K562 (cell line): ENCODE measurements at regions not wholly inside any gene's neighbourhood (a gene's known extent, or its start where the extent isn't known, plus 50 kb on each side); places are given as distances from the start of the nearest gene placed in this dataset.

Experiments
- ADNP ChIP-seq: fragments of 200-800 bp; sonication (Bioruptor generic); IDR thresholded peaks from 2 replicates; pipeline ENCODE4 v1.6.1; 2016; ENCODE audit warnings: missing genetic modification characterization, missing compliant biosample characterization
- DLX4 ChIP-seq: fragments of 250-450 bp; sonication (Bioruptor Pico); IDR thresholded peaks from 2 replicates; pipeline ENCODE4 v1.6.1; 2021; ENCODE audit warnings: mild to moderate bottlenecking
- ETV6 ChIP-seq, 3 experiments: fragments of 150-350 bp in 1 of 3; sonication (generic) in 1 of 3; formaldehyde crosslinking in 1 of 3; IDR thresholded peaks; 2 replicates each; pipeline versions ENCODE4 v1.6.1 to v1.8.0; 2014 to 2022; ENCODE audit warnings: borderline replicate concordance in 2 of 3, low read depth in 2 of 3, antibody characterized with exemption in 1 of 3, low read length in 1 of 3, mild to moderate bottlenecking in 1 of 3, missing genetic modification reagents in 1 of 3
- HIVEP1 ChIP-seq: fragments of 250-450 bp; sonication (Bioruptor Pico); IDR thresholded peaks from 2 replicates; pipeline ENCODE4 v1.4.0; 2020; ENCODE audit warnings: mild to moderate bottlenecking
- HNRNPK ChIP-seq: fragments of 200-400 bp; formaldehyde crosslinking; IDR thresholded peaks from one replicate; pipeline ENCODE4 v1.6.1; 2018; ENCODE audit warnings: mild to moderate bottlenecking, low read depth, low read length; ENCODE audit not compliant: poor library complexity, severe bottlenecking
- IRF1 ChIP-seq: sonication (generic); formaldehyde crosslinking; IDR thresholded peaks from 2 replicates; pipeline ENCODE4 v1.8.0; 2022; ENCODE audit warnings: missing genetic modification reagents, mild to moderate bottlenecking, borderline replicate concordance
- PPARD ChIP-seq: fragments of 250-450 bp; sonication (Bioruptor Pico); IDR thresholded peaks from 2 replicates; pipeline ENCODE4 v1.8.0; 2022; ENCODE audit warnings: inconsistent platforms, mild to moderate bottlenecking, moderate library complexity
- SFPQ ChIP-seq: fragments of 200-400 bp; formaldehyde crosslinking; IDR thresholded peaks from 2 replicates; pipeline ENCODE4 v1.6.1; 2017; ENCODE audit warnings: mild to moderate bottlenecking, low read depth, low read length, moderate library complexity
- TCF3 ChIP-seq: sonication (generic); formaldehyde crosslinking; IDR thresholded peaks from 2 replicates; pipeline ENCODE4 v1.4.0; 2020; ENCODE audit warnings: mild to moderate bottlenecking, missing genetic modification reagents
- ZKSCAN1 ChIP-seq: fragments of 150-350 bp; IDR thresholded peaks from 2 replicates; pipeline ENCODE4 v1.6.1; 2016; ENCODE audit warnings: low read depth, low read length
- ZNF76 ChIP-seq: fragments of 250-450 bp; sonication (Bioruptor Pico); IDR thresholded peaks from 2 replicates; pipeline ENCODE4 v1.4.0; 2020; ENCODE audit warnings: mild to moderate bottlenecking, moderate library complexity, borderline replicate concordance
- TF ChIP-seq, protein P1 (sequence below), 3 experiments: fragments of 200-800 bp in 1 of 3; sonication (Bioruptor generic) in 1 of 3; sonication (generic) in 1 of 3; formaldehyde crosslinking in 1 of 3; IDR thresholded peaks; 2 replicates each; pipeline versions ENCODE4 v1.6.1 to v1.8.0; 2016 to 2022; ENCODE audit warnings: mild to moderate bottlenecking in 2 of 3, missing compliant biosample characterization in 2 of 3, missing genetic modification characterization in 2 of 3, missing genetic modification reagents in 1 of 3
- TF ChIP-seq, protein P2 (sequence below): fragments of 250-450 bp; sonication (Bioruptor Pico); IDR thresholded peaks from 2 replicates; pipeline ENCODE4 v1.8.0; 2022; ENCODE audit warnings: moderate library complexity, mild to moderate bottlenecking, inconsistent platforms
- TF ChIP-seq, protein P3 (sequence below): IDR thresholded peaks from 3 replicates; pipeline ENCODE4 v1.6.1; 2011; ENCODE audit warnings: borderline replicate concordance, mild to moderate bottlenecking, moderate library complexity; ENCODE audit not compliant: insufficient read length; ENCODE audit errors: extremely low read depth
- TF ChIP-seq, protein P4 (sequence below): fragments of 450-650 bp; formaldehyde crosslinking; IDR thresholded peaks from 2 replicates; pipeline ENCODE4 v1.4.0; 2020; ENCODE audit warnings: mild to moderate bottlenecking, moderate library complexity

DNA sequence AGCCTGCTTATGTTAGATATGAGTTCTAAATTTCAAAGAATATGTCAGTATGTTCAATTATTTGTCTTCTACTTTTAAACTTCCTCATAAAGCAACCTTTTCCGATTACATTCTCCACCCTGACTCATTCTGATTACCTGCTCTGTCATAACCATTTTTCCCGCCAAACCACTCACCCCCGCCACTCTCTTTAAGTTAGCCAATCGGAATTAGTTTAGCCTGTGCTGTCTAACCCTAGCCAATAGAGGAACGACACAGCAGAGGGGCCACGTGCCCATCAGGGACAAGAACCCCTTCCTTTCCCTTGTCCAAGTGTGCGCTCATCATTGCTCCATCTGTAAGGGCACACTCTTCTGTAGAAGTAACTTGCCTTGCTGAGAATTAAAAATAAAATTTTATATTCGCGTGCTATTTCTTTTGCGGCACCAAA, 91.4 kb downstream of the CCDC71L start (continued):
- TF ChIP-seq SFPQ (no peak), DLX4 (CRISPR knock-in tag) (no peak), ZKSCAN1 (no peak), ADNP (tag) (no peak), ZNF76 (CRISPR knock-in tag) (peak; percentile 79; the same call in 1 of the 2 replicates), HNRNPK (no peak), IRF1 (CRISPR knock-in tag) (no peak), TCF3 (CRISPR knock-in tag) (no peak), HIVEP1 (peak; percentile 96), PPARD (CRISPR knock-in tag) (peak; percentile 75; the same call in 1 of the 2 replicates), ETV6 (IDR thresholded peaks at IDR 0.05; ENCODE audit: borderline replicate concordance in 1 of 2, low read depth in 2 of 2, low read length in 1 of 2) (no peak), ETV6 (CRISPR knock-in tag; IDR thresholded peaks at IDR 0.05; ENCODE audit: borderline replicate concordance) (no peak; the same call in 1 of the 2 replicates)
- TF ChIP-seq, protein P1, sequence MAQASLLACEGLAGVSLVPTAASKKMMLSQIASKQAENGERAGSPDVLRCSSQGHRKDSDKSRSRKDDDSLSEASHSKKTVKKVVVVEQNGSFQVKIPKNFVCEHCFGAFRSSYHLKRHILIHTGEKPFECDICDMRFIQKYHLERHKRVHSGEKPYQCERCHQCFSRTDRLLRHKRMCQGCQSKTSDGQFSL (CRISPR knock-in tag; IDR thresholded peaks at IDR 0.05): no peak
- TF ChIP-seq, protein P1 (tag; IDR thresholded peaks at IDR 0.05): peak in 1 of 2 experiments; percentile 94; a peak in 2 of 4 replicates
- TF ChIP-seq, protein P2, sequence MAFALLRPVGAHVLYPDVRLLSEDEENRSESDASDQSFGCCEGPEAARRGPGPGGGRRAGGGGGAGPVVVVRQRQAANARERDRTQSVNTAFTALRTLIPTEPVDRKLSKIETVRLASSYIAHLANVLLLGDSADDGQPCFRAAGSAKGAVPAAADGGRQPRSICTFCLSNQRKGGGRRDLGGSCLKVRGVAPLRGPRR (CRISPR knock-in tag): peak; percentile 96
- TF ChIP-seq, protein P3, sequence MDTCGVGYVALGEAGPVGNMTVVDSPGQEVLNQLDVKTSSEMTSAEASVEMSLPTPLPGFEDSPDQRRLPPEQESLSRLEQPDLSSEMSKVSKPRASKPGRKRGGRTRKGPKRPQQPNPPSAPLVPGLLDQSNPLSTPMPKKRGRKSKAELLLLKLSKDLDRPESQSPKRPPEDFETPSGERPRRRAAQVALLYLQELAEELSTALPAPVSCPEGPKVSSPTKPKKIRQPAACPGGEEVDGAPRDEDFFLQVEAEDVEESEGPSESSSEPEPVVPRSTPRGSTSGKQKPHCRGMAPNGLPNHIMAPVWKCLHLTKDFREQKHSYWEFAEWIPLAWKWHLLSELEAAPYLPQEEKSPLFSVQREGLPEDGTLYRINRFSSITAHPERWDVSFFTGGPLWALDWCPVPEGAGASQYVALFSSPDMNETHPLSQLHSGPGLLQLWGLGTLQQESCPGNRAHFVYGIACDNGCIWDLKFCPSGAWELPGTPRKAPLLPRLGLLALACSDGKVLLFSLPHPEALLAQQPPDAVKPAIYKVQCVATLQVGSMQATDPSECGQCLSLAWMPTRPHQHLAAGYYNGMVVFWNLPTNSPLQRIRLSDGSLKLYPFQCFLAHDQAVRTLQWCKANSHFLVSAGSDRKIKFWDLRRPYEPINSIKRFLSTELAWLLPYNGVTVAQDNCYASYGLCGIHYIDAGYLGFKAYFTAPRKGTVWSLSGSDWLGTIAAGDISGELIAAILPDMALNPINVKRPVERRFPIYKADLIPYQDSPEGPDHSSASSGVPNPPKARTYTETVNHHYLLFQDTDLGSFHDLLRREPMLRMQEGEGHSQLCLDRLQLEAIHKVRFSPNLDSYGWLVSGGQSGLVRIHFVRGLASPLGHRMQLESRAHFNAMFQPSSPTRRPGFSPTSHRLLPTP: no peak
- TF ChIP-seq, protein P4, sequence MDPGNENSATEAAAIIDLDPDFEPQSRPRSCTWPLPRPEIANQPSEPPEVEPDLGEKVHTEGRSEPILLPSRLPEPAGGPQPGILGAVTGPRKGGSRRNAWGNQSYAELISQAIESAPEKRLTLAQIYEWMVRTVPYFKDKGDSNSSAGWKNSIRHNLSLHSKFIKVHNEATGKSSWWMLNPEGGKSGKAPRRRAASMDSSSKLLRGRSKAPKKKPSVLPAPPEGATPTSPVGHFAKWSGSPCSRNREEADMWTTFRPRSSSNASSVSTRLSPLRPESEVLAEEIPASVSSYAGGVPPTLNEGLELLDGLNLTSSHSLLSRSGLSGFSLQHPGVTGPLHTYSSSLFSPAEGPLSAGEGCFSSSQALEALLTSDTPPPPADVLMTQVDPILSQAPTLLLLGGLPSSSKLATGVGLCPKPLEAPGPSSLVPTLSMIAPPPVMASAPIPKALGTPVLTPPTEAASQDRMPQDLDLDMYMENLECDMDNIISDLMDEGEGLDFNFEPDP (CRISPR knock-in tag): no peak
